Thoracic aorta (tissue), 2 donors: ENCODE measurements at regions not wholly inside any gene's neighbourhood (a gene's known extent, or its start where the extent isn't known, plus 50 kb on each side); places are given as distances from the start of the nearest gene placed in this dataset.

ENCODE experiments used
- ATAC-seq: fragments of 150-250 bp; one replicate; pipeline ENCODE4 v1.8.0; 2017; ENCODE audit warnings: low read depth; ENCODE audit not compliant: insufficient number of reproducible peaks, low FRiP score
- DNase-seq: peaks from one replicate; pipeline ENCODE4 v3.0.0-alpha.2; 2020; ENCODE audit warnings: low spot score
- H3K27ac ChIP-seq, 2 donors: fragments of 200-600 bp; sonication (generic); 1 replicate in 1 of 2; 2 replicates in 1 of 2; pipeline ENCODE4 v1.5.1; 2016; ENCODE audit warnings: mild to moderate bottlenecking in 2 of 2, moderate library complexity in 2 of 2
- H3K27me3 ChIP-seq: fragments of 200-600 bp; sonication (generic); replicated peaks from 2 replicates; pipeline ENCODE4 v1.6.0; 2016; ENCODE audit warnings: mild to moderate bottlenecking; ENCODE audit not compliant: insufficient read depth
- H3K36me3 ChIP-seq: fragments of 200-600 bp; sonication (generic); one replicate; pipeline ENCODE4 v1.5.1; 2016
- H3K4me1 ChIP-seq, 2 donors: fragments of 200-600 bp; sonication (generic); 1 replicate in 1 of 2; 2 replicates in 1 of 2; pipeline versions ENCODE4 v1.5.1 to v1.6.0; 2016; ENCODE audit warnings: low read depth in 2 of 2, mild to moderate bottlenecking in 1 of 2; ENCODE audit not compliant: control insufficient read depth in 1 of 2
- H3K4me3 ChIP-seq: fragments of 200-600 bp; sonication (generic); 2 replicates; pipeline ENCODE4 v1.5.1; 2016; ENCODE audit warnings: mild to moderate bottlenecking
- H3K9me3 ChIP-seq: fragments of 200-600 bp; sonication (generic); 2 replicates; pipeline ENCODE4 v1.5.1; 2016
- CTCF ChIP-seq: fragments of 200-600 bp; sonication (generic); IDR thresholded peaks from one replicate; pipeline ENCODE4 v1.5.1; 2019; ENCODE audit warnings: antibody characterized with exemption

GRCh38 chr21:22125581-22125980 is 1127.4 kb downstream of the NCAM2 start:
- TF ChIP-seq CTCF: no peak
- Histone ChIP-seq H3K4me1 (no peaks in the 10 kb centered on the region), H3K27ac (no peak overlapping the region), H3K27me3 (no peaks in the 10 kb centered on the region), H3K4me3 (no peak overlapping the region), H3K36me3 (no peaks in the 10 kb centered on the region), H3K9me3 (no peaks in the 10 kb centered on the region)
- ATAC-seq (no peak), DNase-seq (no peak)

DNA sequence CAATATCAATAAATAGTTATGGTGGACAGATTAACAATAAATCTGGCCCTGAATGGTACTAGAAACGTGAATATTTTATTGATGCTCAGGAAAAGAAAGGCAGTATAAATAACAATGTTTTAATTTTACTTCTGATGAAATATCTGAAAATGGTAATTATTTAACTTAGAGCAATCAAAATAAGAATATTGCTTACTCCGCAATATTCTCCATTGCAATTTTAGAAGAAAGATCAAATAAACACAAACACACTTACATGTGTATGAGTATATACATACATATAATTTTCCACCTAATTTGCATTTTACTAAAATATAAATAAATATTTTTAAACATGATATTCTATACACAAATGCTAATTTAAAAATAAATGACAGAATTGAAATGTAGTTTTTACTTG is 1130.5 kb downstream of the NCAM2 start:
- no peak for TF ChIP-seq CTCF
- Histone ChIP-seq H3K4me3 (no peak overlapping the region), H3K4me1 (no peaks in the 10 kb centered on the region), H3K36me3 (no peaks in the 10 kb centered on the region), H3K9me3 (no peaks in the 10 kb centered on the region), H3K27me3 (no peaks in the 10 kb centered on the region), H3K27ac (no peak overlapping the region)
- no peak for DNase-seq
- ATAC-seq: no peak

DNA sequence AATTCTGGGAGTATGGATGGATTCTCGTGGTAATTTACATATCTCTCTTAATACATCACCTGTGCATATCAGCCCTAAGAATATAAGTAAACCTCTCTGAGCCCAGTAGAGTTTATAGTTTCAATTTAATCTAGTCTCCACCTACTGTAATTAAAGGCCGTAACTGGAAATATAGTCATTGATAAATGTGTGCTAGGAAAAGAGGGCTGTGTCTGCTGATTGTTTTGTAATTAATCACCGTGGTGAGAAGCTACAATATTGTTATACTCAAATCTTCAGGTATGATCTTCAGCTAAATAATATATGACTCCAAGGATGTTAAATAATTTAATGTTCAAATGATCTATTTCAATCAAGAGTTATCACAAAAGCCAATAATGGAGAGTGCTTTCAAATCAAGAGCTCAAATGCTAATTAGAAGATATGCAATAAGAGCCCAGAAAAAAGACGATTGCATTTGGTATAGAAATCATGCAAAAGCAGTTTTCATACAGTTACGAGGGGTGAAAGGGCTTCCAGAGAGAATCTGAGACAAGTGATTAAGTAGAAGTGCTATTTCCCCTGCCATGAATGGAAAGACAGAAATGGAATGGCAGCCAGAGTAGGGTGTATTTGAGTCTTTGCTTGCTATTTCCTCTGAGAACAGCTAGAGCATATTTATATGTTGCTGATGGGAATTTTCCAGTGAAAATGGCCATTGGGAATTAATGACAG is 1134.3 kb downstream of the NCAM2 start:
- Histone ChIP-seq H3K36me3 (no peaks in the 10 kb centered on the region), H3K4me3 (no peak overlapping the region), H3K9me3 (no peaks in the 10 kb centered on the region), H3K4me1 (no peaks in the 10 kb centered on the region), H3K27ac (no peak overlapping the region), H3K27me3 (no peaks in the 10 kb centered on the region)
- no peak for TF ChIP-seq CTCF
- ATAC-seq (no peak), DNase-seq (no peak)

DNA sequence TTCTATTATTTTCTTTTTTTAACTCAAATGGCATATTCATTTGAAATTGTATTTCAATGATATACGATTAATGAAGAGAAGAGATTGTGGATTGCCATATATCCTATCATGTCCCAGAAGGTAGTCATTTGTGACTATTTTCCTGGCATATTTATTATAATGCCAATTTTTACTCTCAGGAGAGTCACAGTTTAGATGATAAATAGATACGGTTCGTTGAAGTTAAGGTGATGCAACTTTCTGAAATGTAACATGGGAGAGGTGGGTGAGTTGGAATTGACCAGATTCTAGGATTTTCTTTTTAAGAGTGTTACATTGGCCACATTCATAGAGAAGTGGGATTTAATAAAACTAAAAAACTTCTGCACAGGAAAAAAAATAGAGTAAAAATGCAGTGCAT is 1138.5 kb downstream of the NCAM2 start:
- Histone ChIP-seq H3K4me3 (no peak overlapping the region), H3K4me1 (no peaks in the 10 kb centered on the region), H3K27ac (no peak overlapping the region), H3K9me3 (no peaks in the 10 kb centered on the region), H3K36me3 (no peaks in the 10 kb centered on the region), H3K27me3 (no peaks in the 10 kb centered on the region)
- no peak for ATAC-seq
- no peak for TF ChIP-seq CTCF
- no peak for DNase-seq

GRCh38 chr21:22138297-22139016 is 1140.2 kb downstream of the NCAM2 start:
- DNase-seq: no peak
- no peaks in the 10 kb centered on the region for H3K27me3 ChIP-seq
- TF ChIP-seq CTCF: no peak
- H3K4me1 ChIP-seq: no peaks in the 10 kb centered on the region
- H3K4me3 ChIP-seq: no peak overlapping the region
- H3K27ac ChIP-seq: no peak overlapping the region
- ATAC-seq: no peak
- H3K9me3 ChIP-seq: no peaks in the 10 kb centered on the region
- no peaks in the 10 kb centered on the region for H3K36me3 ChIP-seq
